GM18907 (cell line): ENCODE measurements at regions not wholly inside any gene's neighbourhood (a gene's known extent, or its start where the extent isn't known, plus 50 kb on each side); places are given as distances from the start of the nearest gene placed in this dataset.

Source experiments
- ATAC-seq: cut with Tn5 transposase; IDR thresholded peaks from one replicate; pipeline ENCODE4 v1.9.1; 2021; ENCODE audit warnings: mild to moderate bottlenecking, moderate library complexity; ENCODE audit not compliant: unreplicated experiment

GRCh38 chr1:173128742-173129141 is 78.0 kb upstream of the TNFSF18 start:
- no peak for ATAC-seq

DNA sequence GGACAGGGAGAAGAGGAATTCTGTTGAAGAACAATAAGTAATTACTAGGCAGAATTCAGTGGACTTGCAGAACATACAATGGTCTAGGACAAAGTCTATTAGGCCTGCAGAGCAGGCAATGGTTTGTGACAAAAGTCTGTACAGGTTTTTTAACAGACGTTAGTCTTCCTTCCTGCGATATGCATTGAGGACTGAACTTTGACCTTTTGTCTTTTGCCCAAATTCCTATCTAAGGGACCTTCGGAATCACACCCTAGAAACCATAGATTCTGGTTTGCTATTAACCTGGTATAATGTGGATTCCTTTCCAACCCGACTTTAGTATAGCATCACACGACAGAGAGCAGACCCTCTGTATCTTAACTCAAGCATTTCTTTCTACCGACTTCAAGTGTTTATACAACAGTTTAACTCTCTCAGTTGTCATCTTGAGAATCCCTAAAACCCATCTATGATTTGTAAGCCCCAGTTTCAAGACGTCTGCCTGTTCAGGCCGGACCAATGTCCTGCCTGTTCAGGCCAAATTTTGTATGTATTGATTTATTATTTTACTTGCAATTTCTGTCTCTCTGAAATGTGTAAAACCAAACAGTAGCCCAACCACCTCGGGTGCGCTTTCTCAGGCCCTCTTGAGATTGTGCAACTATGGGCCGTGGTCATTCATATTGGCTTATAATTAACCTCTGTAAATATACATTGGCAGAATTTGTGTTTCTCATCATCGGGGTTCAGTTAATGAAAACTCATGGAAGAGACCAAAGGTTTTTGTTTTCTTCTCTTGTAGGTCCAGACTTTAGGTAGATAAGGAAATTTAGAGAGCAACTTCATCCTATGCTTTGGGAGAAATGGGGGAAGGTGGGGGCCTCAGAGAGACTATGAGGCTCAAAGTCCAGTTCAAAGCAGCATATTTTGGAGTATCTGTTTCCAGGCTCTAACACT is 76.9 kb upstream of the TNFSF18 start:
- ATAC-seq = no peak

DNA sequence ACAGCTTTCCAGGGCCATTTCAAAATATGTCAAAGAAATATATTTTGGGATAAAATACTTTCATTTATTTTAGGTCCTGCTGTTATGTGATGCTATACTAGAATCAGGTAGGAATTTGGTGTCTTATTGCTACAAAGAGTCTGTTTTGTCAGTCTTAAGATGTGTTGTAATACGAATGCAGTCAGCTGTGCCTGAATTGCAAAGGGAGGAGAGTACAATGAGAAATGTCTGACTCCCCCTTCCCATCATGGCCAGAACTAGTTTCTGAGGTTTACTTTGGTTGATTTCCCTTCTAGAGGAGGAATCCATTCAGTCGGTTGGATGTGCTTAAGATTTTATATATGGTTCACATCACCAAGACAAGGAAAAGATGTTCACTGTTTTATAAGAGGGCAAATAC is 75.7 kb upstream of the TNFSF18 start:
- ATAC-seq = no peak

DNA sequence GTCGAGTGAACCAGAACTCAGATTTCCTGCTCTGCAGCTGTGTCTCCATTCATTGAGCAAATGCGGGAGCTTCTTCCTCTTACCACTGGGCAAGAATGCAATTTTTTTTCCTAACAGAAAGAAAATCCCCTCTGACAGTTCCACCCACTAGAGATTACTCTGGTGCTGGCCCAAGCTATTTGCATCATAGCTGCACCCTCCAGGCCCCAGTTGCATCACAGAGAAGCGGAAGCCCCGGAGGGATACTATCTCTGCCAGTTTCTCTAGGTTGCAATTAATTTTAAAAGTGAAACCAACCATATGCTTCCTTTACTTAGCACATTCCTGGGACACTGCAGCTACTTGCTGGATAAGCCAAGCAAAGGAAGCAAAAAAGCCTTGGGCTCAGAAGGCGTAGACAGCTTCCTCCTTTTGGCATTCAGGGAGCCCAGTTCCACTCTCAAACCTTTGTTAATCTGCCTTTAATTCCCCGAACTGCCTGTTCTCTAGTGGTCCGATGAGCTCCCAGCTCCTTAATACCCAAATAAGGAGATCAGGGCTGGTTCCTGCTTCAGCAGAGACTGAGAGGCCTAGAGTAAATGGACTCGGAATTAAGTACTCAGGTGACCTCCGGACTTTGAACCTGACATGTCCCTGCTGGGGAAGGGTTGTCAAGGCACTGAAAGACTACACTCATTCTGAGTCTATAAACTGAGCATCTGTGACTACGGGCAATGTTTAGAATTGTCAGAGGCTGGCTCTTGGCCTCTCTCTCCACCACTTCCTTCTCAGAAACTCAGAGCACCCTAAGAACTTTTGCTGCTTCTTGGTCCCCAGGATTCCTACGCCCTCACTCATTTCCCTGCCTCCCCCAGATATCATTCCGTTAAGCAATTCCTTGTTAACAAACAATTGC is 72.5 kb upstream of the TNFSF18 start:
- peak; percentile 75 for ATAC-seq

- no peak for ATAC-seq
These were observed 71.7 kb upstream of the TNFSF18 start for GRCh38 chr1:173122344-173122935.

DNA sequence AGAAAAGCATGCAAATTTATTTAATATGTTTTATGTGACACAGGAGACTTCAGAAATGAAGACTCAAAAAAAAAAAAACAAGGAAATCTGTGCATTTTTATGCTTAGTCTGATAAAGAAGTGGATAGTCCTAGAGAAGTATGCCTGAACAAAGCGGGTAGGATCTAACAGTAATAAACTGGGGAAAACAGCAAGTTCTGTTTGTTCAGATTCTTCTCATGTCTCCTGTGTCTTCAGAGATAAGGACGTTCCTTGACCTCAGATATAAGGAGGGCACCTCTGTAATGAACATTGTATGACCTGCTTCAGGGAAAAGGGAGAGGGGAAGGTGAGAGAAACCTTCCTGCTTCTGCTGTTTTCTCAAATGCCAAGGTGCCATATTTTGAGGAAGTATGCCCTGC is 67.7 kb upstream of the TNFSF18 start:
- no peak for ATAC-seq

GRCh38 chr1:173117761-173118160 is 67.0 kb upstream of the TNFSF18 start:
- ATAC-seq = no peak

GRCh38 chr1:173117108-173117633 is 66.4 kb upstream of the TNFSF18 start:
- no peak for ATAC-seq

- ATAC-seq = no peak
These were observed 63.6 kb upstream of the TNFSF18 start for GRCh38 chr1:173114346-173114745.

GRCh38 chr1:173113015-173113741 is 62.4 kb upstream of the TNFSF18 start:
- no peak for ATAC-seq

GRCh38 chr1:173112129-173112528 is 61.4 kb upstream of the TNFSF18 start:
- peak; percentile 90 for ATAC-seq

DNA sequence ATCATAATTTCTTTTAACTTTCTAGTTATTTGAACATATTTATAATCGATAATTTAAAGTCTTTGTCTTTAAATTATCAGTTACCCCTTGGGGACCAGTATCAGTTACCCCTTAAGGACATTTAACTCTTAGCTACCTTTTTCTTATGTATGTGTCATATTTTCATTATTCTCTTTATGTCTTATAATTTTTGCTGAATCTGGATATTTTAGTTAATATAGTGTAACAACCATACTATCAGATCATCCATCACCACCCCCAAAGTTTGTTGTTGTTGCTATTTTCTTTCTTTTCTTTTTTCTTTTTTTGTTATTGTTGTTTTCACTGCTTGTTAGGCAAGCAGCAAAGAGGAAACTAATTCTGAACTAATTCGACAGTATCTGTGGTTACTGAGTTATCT is 57.0 kb upstream of the TNFSF18 start:
- ATAC-seq = no peak

DNA sequence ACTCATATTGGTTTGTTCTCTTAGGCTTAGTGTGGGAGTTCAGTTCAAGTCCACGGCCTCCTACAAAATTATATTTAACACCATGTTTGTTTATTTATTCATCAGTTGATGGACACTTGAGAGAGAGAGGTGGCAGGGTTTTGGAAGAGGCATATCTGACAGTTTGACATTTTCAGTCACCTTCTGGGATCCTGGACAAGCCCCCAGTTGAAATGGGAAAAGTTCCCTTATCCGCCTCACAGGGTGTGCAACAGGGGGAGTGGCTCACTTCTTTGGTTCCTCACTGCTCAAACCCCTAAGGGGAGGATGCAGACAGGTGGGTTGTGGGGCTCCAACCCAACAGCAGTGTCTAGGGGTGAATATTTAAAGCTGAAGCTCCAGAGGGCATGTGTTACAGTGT is 52.3 kb upstream of the TNFSF18 start:
- no peak for ATAC-seq

- no peak for ATAC-seq
These were observed 50.8 kb upstream of the TNFSF18 start for GRCh38 chr1:173101589-173101988.

- no peak for ATAC-seq
These were observed 49.9 kb upstream of the TNFSF18 start for GRCh38 chr1:173100476-173101107.
